ENCODE measurements at regions not wholly inside any gene's neighbourhood (a gene's known extent, or its start where the extent isn't known, plus 50 kb on each side); places are given as distances from the start of the nearest gene placed in this dataset.

GRCh38 chr3:4021162-4021561 lies 221.9 kb downstream of the LRRN1 start:
- H3K14ac ChIP-seq (replicated peaks; ENCODE audit: low read depth, low read length): no peak overlapping the region
- no TSS peak for BruUV-seq (replicated peaks)
- intact Hi-C loops (cut with micrococcal nuclease): no loop called here
- no peak overlapping the region for H3K56ac ChIP-seq (ENCODE audit: extremely low read depth, insufficient read depth, low read length)
- no peak overlapping the region for H4K5ac ChIP-seq (ENCODE audit: low read depth, low read length)
- no peak overlapping the region for H3K23ac ChIP-seq (ENCODE audit: low read depth, low read length)
- in situ Hi-C loops (cut with MboI; ENCODE audit: low sequenced_read_pairs): no loop called here
- no CpG with 5 or more reads among the region's 1 CpG for WGBS, 2 experiments (ENCODE audit: extremely low coverage in 2 of 2, insufficient read length in 1 of 2)
- no peak overlapping the region for H3K27ac ChIP-seq (ENCODE audit: insufficient read depth, low read length)
- no peaks in the 10 kb centered on the region for H3K4me1 ChIP-seq (ENCODE audit: control insufficient read depth, insufficient read depth, low read length)
- no peaks in the 10 kb centered on the region for H3K27me3 ChIP-seq (ENCODE audit: control insufficient read depth, insufficient read depth, low read length)
- H3K4me2 ChIP-seq (ENCODE audit: low read depth, low read length): no peak overlapping the region
- H4K8ac ChIP-seq (ENCODE audit: low read depth in 2 of 2, low read length in 2 of 2): no peak overlapping the region
- ATAC-seq (ENCODE audit: low read depth): no peak
- no peaks in the 10 kb centered on the region for H3K36me3 ChIP-seq (ENCODE audit: control insufficient read depth, insufficient read depth, low read length)
- no peaks in the 10 kb centered on the region for H3K79me1 ChIP-seq (ENCODE audit: low read depth in 1 of 2, low read length in 2 of 2)
- H4K20me1 ChIP-seq (ENCODE audit: insufficient read depth, low read length): no peaks in the 10 kb centered on the region
- dilution Hi-C loops (cut with HindIII; ENCODE audit: low sequenced_read_pairs, unreplicated experiment): no loop called here
- no peak overlapping the region for H2BK120ac ChIP-seq (ENCODE audit: low read depth, low read length)
- H3K9me3 ChIP-seq (ENCODE audit: control insufficient read depth, insufficient read depth, low read length): peaks cover 11% of the 10 kb centered on the region
- ChIA-PET POLR2A (ENCODE audit: unreplicated experiment) (no interaction called here), CTCF (no interaction called here)
- H3K9me1 ChIP-seq (ENCODE audit: insufficient read depth, low read length): no peaks in the 10 kb centered on the region
- H4K91ac ChIP-seq (ENCODE audit: insufficient read depth, low read depth, low read length): no peak overlapping the region
- H3K18ac ChIP-seq (ENCODE audit: low read depth, low read length): no peak overlapping the region
- no peak overlapping the region for H3K4ac ChIP-seq (ENCODE audit: low read depth, low read length)
- no peak overlapping the region for H2BK20ac ChIP-seq (ENCODE audit: low read depth, low read length)
- no peak overlapping the region for H3K9ac ChIP-seq (ENCODE audit: low read depth, low read length)
- no peak overlapping the region for H2AK5ac ChIP-seq (ENCODE audit: low read depth, low read length)
- H2BK15ac ChIP-seq (ENCODE audit: low read depth, low read length): no peak overlapping the region
- no peak overlapping the region for H3K4me3 ChIP-seq (ENCODE audit: insufficient read depth, low read depth, low read length)
- no peak for DNase-seq
- no peak overlapping the region for H2AK9ac ChIP-seq (replicated peaks; ENCODE audit: low read depth, low read length, poor library complexity)
- no peak overlapping the region for H2BK5ac ChIP-seq (ENCODE audit: low read depth, low read length, poor library complexity, severe bottlenecking)
- no peak overlapping the region for H2AFZ ChIP-seq (replicated peaks; ENCODE audit: low read length, poor library complexity)
- TF ChIP-seq BHLHE40 (IDR thresholded peaks at IDR 0.05; ENCODE audit: low read depth, low read length) (no peak), MAZ (IDR thresholded peaks at IDR 0.05; ENCODE audit: borderline replicate concordance, low read depth, low read length) (no peak), USF2 (IDR thresholded peaks at IDR 0.05; ENCODE audit: low read depth, low read length) (no peak), CTCF (conservative IDR thresholded peaks at IDR 0.05; ENCODE audit: low read depth, low read length) (no peak), NFE2L2 (IDR thresholded peaks at IDR 0.05; ENCODE audit: low read depth, low read length) (no peak), CEBPB (IDR thresholded peaks at IDR 0.05; ENCODE audit: low read depth, low read length) (no peak), POLR2A (IDR thresholded peaks at IDR 0.05; ENCODE audit: low read depth, low read length) (no peak), MXI1 (IDR thresholded peaks at IDR 0.05; ENCODE audit: borderline replicate concordance, low read depth, low read length) (no peak), RFX5 (IDR thresholded peaks at IDR 0.05; ENCODE audit: low read depth, low read length) (no peak), CHD1 (IDR thresholded peaks at IDR 0.05; ENCODE audit: low read depth, low read length) (no peak), FOS (IDR thresholded peaks at IDR 0.05; ENCODE audit: low read depth, low read length) (no peak), RCOR1 (IDR thresholded peaks at IDR 0.05; ENCODE audit: insufficient replicate concordance, low read length) (no peak), MAFK (IDR thresholded peaks at IDR 0.05; ENCODE audit: low read depth, low read length) (no peak), SMC3 (IDR thresholded peaks at IDR 0.05; ENCODE audit: low read depth, low read length) (no peak)

Data from IMR-90 (cell line).